A673 (cell line): ENCODE measurements at regions not wholly inside any gene's neighbourhood (a gene's known extent, or its start where the extent isn't known, plus 50 kb on each side); places are given as distances from the start of the nearest gene placed in this dataset.

Experiments used
- BruUV-seq: library from RNA; stranded (reverse); fragments of 400-500 nt; replicated peaks from 2 replicates; lab custom pipeline; 2021; lab: Mats Ljungman, UMichigan
- CTCF ChIA-PET: fragments of 300-600 bp; sonication (Branson Sonifier 250); formaldehyde crosslinking; loops from one replicate; lab custom pipeline; 2022; ENCODE audit warnings: antibody characterized with exemption; lab: Charles Lee
- POLR2A ChIA-PET: fragments of 300-600 bp; sonication (Branson Sonifier 250); formaldehyde crosslinking; loops from one replicate; lab custom pipeline; 2022; ENCODE audit warnings: antibody characterized with exemption; ENCODE audit not compliant: low non-redundant PET; lab: Charles Lee
- DNase-seq: peaks from one replicate; pipeline ENCODE4 v3.0.0-alpha.2; 2015; ENCODE audit warnings: low spot score
- H3K27ac ChIP-seq: fragments of 200-600 bp; sonication (generic); 2 replicates; pipeline ENCODE4 v1.5.1; 2016; ENCODE audit warnings: mixed run types, low read depth, mild to moderate bottlenecking, mixed read lengths, antibody characterized with exemption, low read length; ENCODE audit not compliant: poor library complexity, severe bottlenecking
- H3K27me3 ChIP-seq: fragments of 200-600 bp; sonication (generic); replicated peaks from 2 replicates; pipeline ENCODE4 v1.6.1; 2017; ENCODE audit warnings: mixed run types, low read depth, mild to moderate bottlenecking, mixed read lengths, antibody characterized with exemption, low read length; ENCODE audit not compliant: insufficient read depth, poor library complexity
- H3K36me3 ChIP-seq: fragments of 200-600 bp; sonication (generic); 2 replicates; pipeline ENCODE4 v1.6.1; 2016; ENCODE audit warnings: mixed run types, mild to moderate bottlenecking, mixed read lengths, antibody characterized with exemption, low read length; ENCODE audit not compliant: insufficient read depth, poor library complexity, severe bottlenecking
- H3K4me1 ChIP-seq: fragments of 200-600 bp; sonication (generic); 2 replicates; pipeline ENCODE4 v1.6.1; 2017; ENCODE audit warnings: mixed run types, mild to moderate bottlenecking, mixed read lengths, antibody characterized with exemption, low read length; ENCODE audit not compliant: insufficient read depth, poor library complexity, severe bottlenecking
- H3K4me3 ChIP-seq: fragments of 200-600 bp; sonication (generic); 2 replicates; pipeline ENCODE4 v1.5.1; 2016; ENCODE audit warnings: low read depth, mixed run types, mild to moderate bottlenecking, mixed read lengths, low read length; ENCODE audit not compliant: poor library complexity, severe bottlenecking
- H3K9me3 ChIP-seq: fragments of 200-600 bp; sonication (generic); 2 replicates; pipeline ENCODE4 v1.6.1; 2016; ENCODE audit warnings: mixed run types, low read depth, mild to moderate bottlenecking, mixed read lengths, antibody characterized with exemption, low read length; ENCODE audit not compliant: poor library complexity, severe bottlenecking
- CTCF ChIP-seq: fragments of 300-800, 200-600 bp; sonication (generic); conservative IDR thresholded peaks from 2 replicates; pipeline ENCODE4 v1.5.1; 2017; ENCODE audit warnings: low read depth, mild to moderate bottlenecking, antibody characterized with exemption, low read length, moderate library complexity, mixed read lengths
- EZH2 ChIP-seq: fragments of 200-600 bp; sonication (generic); IDR thresholded peaks from 2 replicates; pipeline ENCODE4 v1.6.1; 2017; ENCODE audit warnings: borderline replicate concordance, low read depth, mild to moderate bottlenecking, mixed read lengths, antibody characterized with exemption, low read length; ENCODE audit not compliant: poor library complexity, severe bottlenecking
- intact Hi-C: fragments of 100-400 bp; cut with micrococcal nuclease; formaldehyde crosslinking; loops from one replicate; pipeline ENCODE4 v1.10.0; 2022; ENCODE audit not compliant: unreplicated experiment

- Histone ChIP-seq H3K9me3 (no peaks in the 10 kb centered on the region), H3K4me3 (no peak overlapping the region), H3K27me3 (no peaks in the 10 kb centered on the region), H3K4me1 (no peaks in the 10 kb centered on the region), H3K27ac (no peak overlapping the region), H3K36me3 (no peaks in the 10 kb centered on the region)
- no peak for TF ChIP-seq CTCF
- TF ChIP-seq EZH2, result no peak
- intact Hi-C loops, result no loop called here
- CTCF ChIA-PET, result interaction anchor here (0.5 kb wide), 1 partner anchor 600 kb away, joined by 5 read pairs; no protein-coding TSS in a partner anchor
- DNase-seq, result no peak
- no TSS peak for BruUV-seq
- POLR2A ChIA-PET, result no interaction called here
Observed at GRCh38 chr14:34243001-34243400, 219.0 kb downstream of the SPTSSA start.

GRCh38 chr14:34241185-34241711 lies 220.8 kb downstream of the SPTSSA start:
- CTCF ChIA-PET, result no interaction called here
- POLR2A ChIA-PET, result no interaction called here
- H3K4me3 ChIP-seq, result no peak overlapping the region
- intact Hi-C loops, result no loop called here
- H3K9me3 ChIP-seq, result no peaks in the 10 kb centered on the region
- DNase-seq, result no peak
- H3K27ac ChIP-seq, result no peak overlapping the region
- H3K4me1 ChIP-seq, result no peaks in the 10 kb centered on the region
- H3K27me3 ChIP-seq, result no peaks in the 10 kb centered on the region
- no TSS peak for BruUV-seq
- TF ChIP-seq CTCF, result no peak
- no peak for TF ChIP-seq EZH2
- H3K36me3 ChIP-seq, result no peaks in the 10 kb centered on the region

- TF ChIP-seq CTCF (no peak), EZH2 (no peak)
- intact Hi-C loops, result no loop called here
- H3K36me3 ChIP-seq, result no peaks in the 10 kb centered on the region
- no peaks in the 10 kb centered on the region for H3K9me3 ChIP-seq
- no peaks in the 10 kb centered on the region for H3K27me3 ChIP-seq
- H3K4me3 ChIP-seq, result no peak overlapping the region
- H3K27ac ChIP-seq, result no peak overlapping the region
- no peak for DNase-seq
- ChIA-PET CTCF (no interaction called here), POLR2A (no interaction called here)
- BruUV-seq, result no TSS peak
- no peaks in the 10 kb centered on the region for H3K4me1 ChIP-seq
Observed at GRCh38 chr14:34238610-34239009, 223.4 kb downstream of the SPTSSA start.
